Hematopoietic multipotent progenitor cell treated with erythropoietin and hydrocortisone succinate and interleukin-3 and kit ligand, for 4 days (in vitro differentiated cells): ENCODE measurements at regions not wholly inside any gene's neighbourhood (a gene's known extent, or its start where the extent isn't known, plus 50 kb on each side); places are given as distances from the start of the nearest gene placed in this dataset.
A peak's percentile ranks its signal among the peaks of the same experiment; 100 is the strongest.

ENCODE experiments used
- DNase-seq: peaks from one replicate; pipeline ENCODE4 v3.0.0-alpha.2; 2015

- DNase-seq = peak; percentile 72
Observed at GRCh38 chr3:90253131-90253530, 1145.7 kb downstream of the EPHA3 start.

GRCh38 chr3:90261481-90262433, 1154.3 kb downstream of the EPHA3 start:
- DNase-seq = no peak
